ENCODE measurements at regions not wholly inside any gene's neighbourhood (a gene's known extent, or its start where the extent isn't known, plus 50 kb on each side); places are given as distances from the start of the nearest gene placed in this dataset.

DNA sequence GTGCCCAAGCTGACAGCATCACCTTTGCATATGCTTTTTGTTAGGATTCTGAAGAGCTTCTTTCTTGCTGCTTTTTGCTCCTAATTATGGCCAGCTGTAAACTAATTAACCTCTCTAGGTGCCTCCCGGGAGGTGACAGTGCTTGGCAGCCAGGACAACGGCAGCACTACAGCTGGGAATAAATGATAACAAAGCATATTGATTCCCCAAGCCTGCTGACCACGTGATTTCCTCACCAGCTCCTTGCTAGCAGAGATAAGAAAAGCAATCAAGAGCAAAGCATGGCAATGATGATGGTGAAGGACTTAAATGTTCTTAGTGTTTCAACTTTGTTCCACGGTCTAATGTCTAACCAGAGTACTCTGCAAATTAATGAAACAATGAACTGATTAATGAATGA lies 1074.4 kb upstream of the GYPC start:
- TF ChIP-seq YY1 (IDR thresholded peaks at IDR 0.05; ENCODE audit: insufficient read depth, insufficient read length) (no peak), ZNF274 (IDR thresholded peaks at IDR 0.05; ENCODE audit: low read depth, low read length) (no peak)
